Activated CD8-positive, alpha-beta T cell treated with anti-CD3 and anti-CD28 coated beads for 36 hours (primary cell): ENCODE measurements at regions not wholly inside any gene's neighbourhood (a gene's known extent, or its start where the extent isn't known, plus 50 kb on each side); places are given as distances from the start of the nearest gene placed in this dataset.
"Not testable (repeated sequence)": the region's sequence is repeated elsewhere in the genome, so short reads cannot be mapped to it uniquely, and the experiment has no call there.

Source experiments
- ATAC-seq: fragments of 200-7000 bp; cut with Tn5 transposase; one replicate; pipeline ENCODE4 v1.10.0; 2021; ENCODE audit warnings: mild to moderate bottlenecking, moderate library complexity
- CTCF ChIA-PET: fragments of 350-600 bp; sonication (Branson Sonifier 250); formaldehyde crosslinking; loops from one replicate; lab custom pipeline; 2021; ENCODE audit warnings: antibody characterized with exemption; lab: Charles Lee
- POLR2A ChIA-PET: fragments of 350-600 bp; sonication (Branson Sonifier 250); formaldehyde crosslinking; loops from one replicate; lab custom pipeline; 2021; ENCODE audit warnings: antibody characterized with exemption; lab: Charles Lee
- DNase-seq: peaks from one replicate; pipeline ENCODE4 v3.0.0-alpha.2; 2020
- H3K27ac Mint-ChIP-seq: one replicate; pipeline ENCODE4 v1.8.0; 2021; ENCODE audit warnings: mild to moderate bottlenecking, mixed read lengths
- H3K27me3 Mint-ChIP-seq: one replicate; pipeline ENCODE4 v1.8.0; 2021; ENCODE audit warnings: mixed read lengths
- H3K36me3 Mint-ChIP-seq: one replicate; pipeline ENCODE4 v1.8.0; 2021; ENCODE audit warnings: low read depth, mixed read lengths
- H3K4me1 Mint-ChIP-seq: one replicate; pipeline ENCODE4 v1.8.0; 2021; ENCODE audit warnings: low read depth, mixed read lengths
- H3K4me3 Mint-ChIP-seq: one replicate; pipeline ENCODE4 v1.8.0; 2021; ENCODE audit warnings: mild to moderate bottlenecking, moderate library complexity, mixed read lengths
- H3K9me3 Mint-ChIP-seq: one replicate; pipeline ENCODE4 v1.8.0; 2021; ENCODE audit warnings: mixed read lengths
- CTCF ChIP-seq: fragments of 200-600 bp; IDR thresholded peaks from one replicate; pipeline ENCODE4 v1.8.0; 2022; ENCODE audit warnings: antibody characterized with exemption, mild to moderate bottlenecking
- intact Hi-C: fragments of 100-400 bp; cut with micrococcal nuclease; formaldehyde crosslinking; loops from one replicate; pipeline ENCODE4 v1.10.0; 2022

DNA sequence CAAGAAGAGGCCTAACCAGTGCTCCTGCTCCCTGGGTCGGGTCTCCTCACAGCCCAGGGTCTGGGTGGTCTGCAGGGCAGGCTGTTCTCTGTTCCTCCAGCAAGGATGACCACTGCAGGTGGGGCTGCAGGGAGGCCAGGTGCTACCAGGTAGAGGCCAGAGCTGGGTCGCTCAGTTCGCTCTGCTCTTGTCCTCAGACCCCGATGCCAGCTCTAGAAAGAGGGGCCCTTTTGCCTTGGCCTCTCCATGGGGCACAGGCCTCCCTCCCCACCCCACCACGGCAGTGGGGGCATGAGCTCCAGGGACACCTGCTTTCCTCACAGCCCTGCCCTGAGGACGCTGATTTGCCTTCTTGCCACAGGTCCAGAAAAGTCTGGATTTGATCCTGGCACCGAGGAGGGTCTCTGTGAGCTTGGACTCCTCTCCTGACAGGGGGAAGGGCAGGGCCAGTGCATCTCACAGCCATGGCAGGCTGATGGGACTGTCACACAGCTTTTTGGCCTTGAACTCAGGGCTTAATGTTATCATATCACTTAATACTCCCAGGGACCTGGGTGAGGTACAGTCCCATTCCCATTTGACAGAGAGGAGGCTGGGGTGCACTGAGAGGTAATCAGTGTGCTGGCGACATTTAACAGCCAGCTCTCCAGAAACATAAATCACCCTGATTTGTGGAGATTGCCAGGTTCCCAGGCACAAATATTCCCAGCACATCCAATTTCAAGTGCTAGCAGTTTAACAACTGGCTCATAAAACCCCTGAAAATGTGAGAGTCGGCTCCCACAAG lies 273.0 kb upstream of the SFSWAP start:
- DNase-seq (no peak), ATAC-seq (no peak)
- intact Hi-C loops, result no loop called here
- Mint-ChIP-seq H3K4me1 (no peaks in the 10 kb centered on the region), H3K27ac (no peak overlapping the region), H3K4me3 (no peak overlapping the region), H3K27me3 (peaks cover 11% of the 10 kb centered on the region), H3K9me3 (no peaks in the 10 kb centered on the region), H3K36me3 (no peaks in the 10 kb centered on the region)
- ChIA-PET CTCF (interaction anchor here (1.0 to 1.1 kb wide), 2 partner anchors 15 to 333 kb away, joined by 3 read pairs; no protein-coding TSS in a partner anchor), POLR2A (no interaction called here)
- no peak for TF ChIP-seq CTCF

DNA sequence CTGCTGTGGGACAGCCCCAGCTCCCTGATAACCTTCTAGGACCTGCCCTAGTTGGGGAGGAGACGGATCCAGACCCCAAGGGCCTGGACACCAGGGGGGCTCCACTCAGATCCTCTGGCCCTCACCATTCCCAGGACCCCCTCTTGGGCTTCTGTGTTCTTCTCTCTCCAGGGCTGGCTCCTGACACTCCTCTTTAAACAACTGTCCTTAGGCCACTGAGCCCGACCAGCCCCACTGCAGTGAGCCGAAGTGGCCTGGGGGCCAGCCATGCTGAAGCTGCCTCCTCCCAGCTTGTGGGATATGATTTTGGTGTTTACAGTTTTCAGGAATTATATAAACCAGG lies 272.4 kb upstream of the SFSWAP start:
- H3K9me3 Mint-ChIP-seq, intact Hi-C loops, H3K27ac Mint-ChIP-seq, CTCF ChIA-PET, H3K36me3 Mint-ChIP-seq, H3K4me1 Mint-ChIP-seq, H3K4me3 Mint-ChIP-seq, POLR2A ChIA-PET, ATAC-seq, DNase-seq: not testable (repeated sequence)
- H3K27me3 Mint-ChIP-seq, result peaks cover 11% of the 10 kb centered on the region

DNA sequence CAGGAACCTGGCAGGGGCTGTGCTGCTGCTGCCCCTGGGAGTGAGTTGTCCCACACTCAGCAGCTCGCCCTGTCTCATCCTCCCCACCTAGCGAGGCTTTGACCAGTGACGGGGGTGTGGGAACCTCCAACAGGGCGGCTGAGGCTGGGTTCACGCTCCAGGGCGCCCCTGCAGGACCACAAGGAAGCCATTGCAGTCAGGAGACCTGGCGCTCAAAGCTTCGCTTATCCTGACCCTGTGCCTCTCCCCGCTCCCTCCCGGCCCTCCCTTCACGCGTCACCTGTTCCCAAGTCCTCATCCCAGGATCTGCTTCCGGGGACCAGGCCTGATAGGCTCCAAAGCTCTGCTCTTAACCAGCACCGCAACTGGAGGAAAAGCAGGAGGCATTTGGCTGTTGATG lies 272.0 kb upstream of the SFSWAP start:
- no peak overlapping the region for H3K4me3 Mint-ChIP-seq
- H3K36me3 Mint-ChIP-seq, result no peaks in the 10 kb centered on the region
- intact Hi-C loops, result no loop called here
- no peak for TF ChIP-seq CTCF
- CTCF ChIA-PET, result no interaction called here
- DNase-seq (no peak), ATAC-seq (no peak)
- peaks cover 11% of the 10 kb centered on the region for H3K27me3 Mint-ChIP-seq
- no peaks in the 10 kb centered on the region for H3K9me3 Mint-ChIP-seq
- H3K4me1 Mint-ChIP-seq, result no peaks in the 10 kb centered on the region
- H3K27ac Mint-ChIP-seq, result no peak overlapping the region
- POLR2A ChIA-PET, result no interaction called here

GRCh38 chr12:131439752-131440151 lies 271.1 kb upstream of the SFSWAP start:
- CTCF ChIA-PET, intact Hi-C loops, H3K4me1 Mint-ChIP-seq, DNase-seq, H3K4me3 Mint-ChIP-seq, H3K9me3 Mint-ChIP-seq, POLR2A ChIA-PET, ATAC-seq, H3K27me3 Mint-ChIP-seq, H3K36me3 Mint-ChIP-seq, H3K27ac Mint-ChIP-seq: not testable (repeated sequence)

GRCh38 chr12:131440209-131441059 lies 270.5 kb upstream of the SFSWAP start:
- POLR2A ChIA-PET, H3K9me3 Mint-ChIP-seq, H3K4me3 Mint-ChIP-seq, H3K4me1 Mint-ChIP-seq, H3K36me3 Mint-ChIP-seq, H3K27me3 Mint-ChIP-seq, H3K27ac Mint-ChIP-seq, DNase-seq, intact Hi-C loops, CTCF ChIA-PET: not testable (repeated sequence)
- peak; percentile 62 for ATAC-seq

DNA sequence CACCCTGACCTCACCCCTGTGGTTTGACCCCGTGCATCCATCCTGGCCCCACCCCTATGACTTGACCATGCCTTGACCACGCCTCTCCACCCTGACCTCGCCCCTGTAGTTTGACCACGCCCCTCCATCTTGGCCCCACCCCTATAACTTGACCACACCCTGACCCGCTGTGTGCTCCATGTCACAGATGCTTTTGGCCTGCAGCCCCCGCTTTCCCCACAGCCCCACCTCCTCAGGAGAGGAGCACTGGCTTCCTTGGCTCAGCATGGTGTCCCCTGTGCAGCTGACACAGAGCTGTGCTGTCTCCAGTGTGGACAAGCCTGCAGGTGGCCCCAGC lies 269.9 kb upstream of the SFSWAP start:
- ChIA-PET CTCF (no interaction called here), POLR2A (no interaction called here)
- peaks cover 2% of the 10 kb centered on the region for H3K27me3 Mint-ChIP-seq
- no peaks in the 10 kb centered on the region for H3K36me3 Mint-ChIP-seq
- no peak overlapping the region for H3K4me3 Mint-ChIP-seq
- no peak overlapping the region for H3K27ac Mint-ChIP-seq
- no peaks in the 10 kb centered on the region for H3K9me3 Mint-ChIP-seq
- DNase-seq (no peak), ATAC-seq (no peak)
- intact Hi-C loops, result no loop called here
- no peaks in the 10 kb centered on the region for H3K4me1 Mint-ChIP-seq
- no peak for TF ChIP-seq CTCF
